Hepatocyte (in vitro differentiated cells): ENCODE measurements at regions not wholly inside any gene's neighbourhood (a gene's known extent, or its start where the extent isn't known, plus 50 kb on each side); places are given as distances from the start of the nearest gene placed in this dataset.
"Not testable (repeated sequence)": the region's sequence is repeated elsewhere in the genome, so short reads cannot be mapped to it uniquely, and the experiment has no call there.

Experiments
- CTCF ChIP-seq: fragments of 200-600 bp; sonication (generic); IDR thresholded peaks from 2 replicates; pipeline ENCODE4 v1.5.1; 2016; ENCODE audit warnings: antibody characterized with exemption, mild to moderate bottlenecking; ENCODE audit not compliant: poor library complexity
- EZH2 ChIP-seq: fragments of 200-600 bp; sonication (generic); IDR thresholded peaks from 2 replicates; pipeline ENCODE4 v1.6.1; 2016; ENCODE audit warnings: antibody characterized with exemption, mild to moderate bottlenecking, borderline replicate concordance
- EZH2phosphoT487 ChIP-seq: fragments of 200-600 bp; sonication (generic); IDR thresholded peaks from one replicate; pipeline ENCODE4 v1.6.1; 2018; ENCODE audit warnings: antibody characterized with exemption, mild to moderate bottlenecking, low read depth, moderate library complexity; ENCODE audit not compliant: unreplicated experiment, severe bottlenecking

DNA sequence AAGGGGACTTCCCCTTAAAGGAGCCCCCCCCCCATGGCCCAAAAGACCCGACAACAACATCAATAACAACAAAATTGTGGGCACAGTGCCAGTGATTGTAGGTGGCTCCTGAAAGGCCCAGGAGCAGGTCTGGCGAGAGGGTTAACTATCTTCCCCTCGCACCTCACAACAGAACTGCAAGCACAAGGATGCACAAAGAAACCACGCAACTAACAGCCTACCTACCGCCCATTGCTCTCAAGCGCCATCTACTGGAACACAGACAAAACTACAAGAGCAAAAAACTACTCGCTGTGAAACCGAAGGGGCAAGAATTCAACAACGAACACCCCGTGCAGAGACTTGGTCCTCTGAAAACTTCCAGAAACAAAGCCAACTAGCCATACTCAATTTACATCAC lies 205.6 kb downstream of the SPIN4 start:
- not testable (repeated sequence) for TF ChIP-seq CTCF, EZH2, EZH2phosphoT487
